Peyer's patch (tissue), 4 donors: ENCODE measurements at regions not wholly inside any gene's neighbourhood (a gene's known extent, or its start where the extent isn't known, plus 50 kb on each side); places are given as distances from the start of the nearest gene placed in this dataset.

Experiments used
- POLR2A ChIP-seq, 2 donors: fragments of 450-650 bp; IDR thresholded peaks; one replicate each; pipeline ENCODE4 v1.5.1; 2017; ENCODE audit warnings: antibody characterized with exemption in 2 of 2, mild to moderate bottlenecking in 2 of 2, moderate library complexity in 2 of 2
- TF ChIP-seq, protein P1 (sequence below), 6 experiments: fragments of 450-650 bp in 4 of 6; fragments of 200-600 bp in 2 of 6; sonication (generic) in 1 of 6; IDR thresholded peaks; one replicate each; pipeline ENCODE4 v1.5.1; 2017 to 2019; ENCODE audit warnings: antibody characterized with exemption in 6 of 6, mild to moderate bottlenecking in 3 of 6, moderate library complexity in 1 of 6

- TF ChIP-seq, protein P1, sequence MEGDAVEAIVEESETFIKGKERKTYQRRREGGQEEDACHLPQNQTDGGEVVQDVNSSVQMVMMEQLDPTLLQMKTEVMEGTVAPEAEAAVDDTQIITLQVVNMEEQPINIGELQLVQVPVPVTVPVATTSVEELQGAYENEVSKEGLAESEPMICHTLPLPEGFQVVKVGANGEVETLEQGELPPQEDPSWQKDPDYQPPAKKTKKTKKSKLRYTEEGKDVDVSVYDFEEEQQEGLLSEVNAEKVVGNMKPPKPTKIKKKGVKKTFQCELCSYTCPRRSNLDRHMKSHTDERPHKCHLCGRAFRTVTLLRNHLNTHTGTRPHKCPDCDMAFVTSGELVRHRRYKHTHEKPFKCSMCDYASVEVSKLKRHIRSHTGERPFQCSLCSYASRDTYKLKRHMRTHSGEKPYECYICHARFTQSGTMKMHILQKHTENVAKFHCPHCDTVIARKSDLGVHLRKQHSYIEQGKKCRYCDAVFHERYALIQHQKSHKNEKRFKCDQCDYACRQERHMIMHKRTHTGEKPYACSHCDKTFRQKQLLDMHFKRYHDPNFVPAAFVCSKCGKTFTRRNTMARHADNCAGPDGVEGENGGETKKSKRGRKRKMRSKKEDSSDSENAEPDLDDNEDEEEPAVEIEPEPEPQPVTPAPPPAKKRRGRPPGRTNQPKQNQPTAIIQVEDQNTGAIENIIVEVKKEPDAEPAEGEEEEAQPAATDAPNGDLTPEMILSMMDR (IDR thresholded peaks at IDR 0.05), result no peak
- TF ChIP-seq POLR2A (IDR thresholded peaks at IDR 0.05), result no peak
Measured at GRCh38 chr11:112634995-112635737, 326.1 kb upstream of the NCAM1 start.
